ENCODE measurements at regions not wholly inside any gene's neighbourhood (a gene's known extent, or its start where the extent isn't known, plus 50 kb on each side); places are given as distances from the start of the nearest gene placed in this dataset.

- Mint-ChIP-seq H3K27ac (ENCODE audit: unreplicated experiment) (no peak overlapping the region), H3K4me1 (peaks cover 44% of the 10 kb centered on the region), H3K27me3 (ENCODE audit: low read depth) (peaks cover 13% of the 10 kb centered on the region), H3K9me3 (no peaks in the 10 kb centered on the region), H3K36me3 (ENCODE audit: low read depth) (no peaks in the 10 kb centered on the region), H3K4me3 (no peak overlapping the region)
- DNase-seq (ENCODE audit: low read depth, low spot score), result no peak
- TF ChIP-seq, protein P1, sequence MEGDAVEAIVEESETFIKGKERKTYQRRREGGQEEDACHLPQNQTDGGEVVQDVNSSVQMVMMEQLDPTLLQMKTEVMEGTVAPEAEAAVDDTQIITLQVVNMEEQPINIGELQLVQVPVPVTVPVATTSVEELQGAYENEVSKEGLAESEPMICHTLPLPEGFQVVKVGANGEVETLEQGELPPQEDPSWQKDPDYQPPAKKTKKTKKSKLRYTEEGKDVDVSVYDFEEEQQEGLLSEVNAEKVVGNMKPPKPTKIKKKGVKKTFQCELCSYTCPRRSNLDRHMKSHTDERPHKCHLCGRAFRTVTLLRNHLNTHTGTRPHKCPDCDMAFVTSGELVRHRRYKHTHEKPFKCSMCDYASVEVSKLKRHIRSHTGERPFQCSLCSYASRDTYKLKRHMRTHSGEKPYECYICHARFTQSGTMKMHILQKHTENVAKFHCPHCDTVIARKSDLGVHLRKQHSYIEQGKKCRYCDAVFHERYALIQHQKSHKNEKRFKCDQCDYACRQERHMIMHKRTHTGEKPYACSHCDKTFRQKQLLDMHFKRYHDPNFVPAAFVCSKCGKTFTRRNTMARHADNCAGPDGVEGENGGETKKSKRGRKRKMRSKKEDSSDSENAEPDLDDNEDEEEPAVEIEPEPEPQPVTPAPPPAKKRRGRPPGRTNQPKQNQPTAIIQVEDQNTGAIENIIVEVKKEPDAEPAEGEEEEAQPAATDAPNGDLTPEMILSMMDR (conservative IDR thresholded peaks at IDR 0.05), result no peak
Observed at GRCh38 chr6:167696296-167696695, 130.4 kb upstream of the AFDN start.

DNA sequence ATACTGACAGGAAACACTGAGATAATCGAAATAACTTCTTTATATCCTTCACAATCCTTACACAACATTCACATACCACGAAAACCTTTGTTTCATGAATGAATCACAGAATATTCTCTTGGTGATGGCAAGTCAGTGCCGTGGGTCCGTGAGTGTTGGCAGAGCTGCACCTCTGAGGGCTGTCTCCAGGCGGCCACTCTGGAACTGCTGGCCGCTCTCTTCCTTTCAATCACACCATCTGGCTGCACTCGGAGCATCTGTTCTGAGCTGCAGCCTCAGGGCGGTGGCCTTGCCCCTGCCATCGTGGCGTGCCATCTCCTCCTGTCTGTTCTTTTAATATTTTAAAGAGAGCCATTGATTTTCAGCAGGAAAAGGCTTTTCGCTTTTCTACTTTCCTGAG lies 129.4 kb upstream of the AFDN start:
- H3K4me3 Mint-ChIP-seq, result no peak overlapping the region
- no peaks in the 10 kb centered on the region for H3K9me3 Mint-ChIP-seq
- no peaks in the 10 kb centered on the region for H3K36me3 Mint-ChIP-seq (ENCODE audit: low read depth)
- H3K27ac Mint-ChIP-seq (ENCODE audit: unreplicated experiment), result no peak overlapping the region
- peaks cover 35% of the 10 kb centered on the region for H3K4me1 Mint-ChIP-seq
- peaks cover 13% of the 10 kb centered on the region for H3K27me3 Mint-ChIP-seq (ENCODE audit: low read depth)
- TF ChIP-seq, protein P1 (conservative IDR thresholded peaks at IDR 0.05), result no peak
- no peak for DNase-seq (ENCODE audit: low read depth, low spot score)

- H3K4me3 Mint-ChIP-seq, result no peak overlapping the region
- peaks cover 13% of the 10 kb centered on the region for H3K27me3 Mint-ChIP-seq (ENCODE audit: low read depth)
- H3K36me3 Mint-ChIP-seq (ENCODE audit: low read depth), result no peaks in the 10 kb centered on the region
- TF ChIP-seq, protein P1 (conservative IDR thresholded peaks at IDR 0.05), result no peak
- DNase-seq (ENCODE audit: low read depth, low spot score), result no peak
- peaks cover 35% of the 10 kb centered on the region for H3K4me1 Mint-ChIP-seq
- no peak overlapping the region for H3K27ac Mint-ChIP-seq (ENCODE audit: unreplicated experiment)
- H3K9me3 Mint-ChIP-seq, result no peaks in the 10 kb centered on the region
Observed at GRCh38 chr6:167698540-167698939, 128.2 kb upstream of the AFDN start.

GRCh38 chr6:167699141-167699931 lies 127.4 kb upstream of the AFDN start:
- TF ChIP-seq, protein P1 (conservative IDR thresholded peaks at IDR 0.05), result no peak
- Mint-ChIP-seq H3K4me1 (peaks cover 35% of the 10 kb centered on the region), H3K36me3 (ENCODE audit: low read depth) (no peaks in the 10 kb centered on the region), H3K9me3 (no peaks in the 10 kb centered on the region), H3K27me3 (ENCODE audit: low read depth) (peaks cover 12% of the 10 kb centered on the region), H3K27ac (ENCODE audit: unreplicated experiment) (peak overlapping the region; percentile 87), H3K4me3 (no peak overlapping the region)
- DNase-seq (ENCODE audit: low read depth, low spot score), result no peak

DNA sequence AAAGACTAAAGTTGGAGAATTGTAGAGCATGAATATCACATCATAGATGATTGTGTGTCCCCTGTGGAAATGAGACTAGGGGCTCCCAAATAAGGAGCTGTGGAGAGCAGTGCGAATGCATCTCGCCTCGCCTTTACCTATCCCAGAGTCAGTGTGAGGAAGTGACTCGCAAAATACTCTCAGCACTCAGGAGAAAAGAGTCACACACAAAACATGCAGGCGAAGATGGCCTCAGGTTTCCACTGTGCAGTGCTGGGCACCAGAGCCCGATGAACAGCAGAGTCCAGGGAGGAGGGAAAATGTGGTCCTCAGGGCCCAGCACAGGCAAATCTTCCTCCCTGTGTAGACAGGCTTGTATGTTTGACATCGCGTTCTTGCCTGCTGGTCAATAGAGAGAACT lies 126.5 kb upstream of the AFDN start:
- TF ChIP-seq, protein P1 (conservative IDR thresholded peaks at IDR 0.05), result no peak
- no peak overlapping the region for H3K27ac Mint-ChIP-seq (ENCODE audit: unreplicated experiment)

More for the DNA sequence above, 126.5 kb upstream of the AFDN start:
- H3K4me3 Mint-ChIP-seq, result no peak overlapping the region
- no peak for DNase-seq (ENCODE audit: low read depth, low spot score)
- H3K4me1 Mint-ChIP-seq, result peaks cover 35% of the 10 kb centered on the region
- H3K36me3 Mint-ChIP-seq (ENCODE audit: low read depth), result no peaks in the 10 kb centered on the region
- no peaks in the 10 kb centered on the region for H3K9me3 Mint-ChIP-seq
- peaks cover 11% of the 10 kb centered on the region for H3K27me3 Mint-ChIP-seq (ENCODE audit: low read depth)
